ENCODE measurements at regions not wholly inside any gene's neighbourhood (a gene's known extent, or its start where the extent isn't known, plus 50 kb on each side); places are given as distances from the start of the nearest gene placed in this dataset.

DNA sequence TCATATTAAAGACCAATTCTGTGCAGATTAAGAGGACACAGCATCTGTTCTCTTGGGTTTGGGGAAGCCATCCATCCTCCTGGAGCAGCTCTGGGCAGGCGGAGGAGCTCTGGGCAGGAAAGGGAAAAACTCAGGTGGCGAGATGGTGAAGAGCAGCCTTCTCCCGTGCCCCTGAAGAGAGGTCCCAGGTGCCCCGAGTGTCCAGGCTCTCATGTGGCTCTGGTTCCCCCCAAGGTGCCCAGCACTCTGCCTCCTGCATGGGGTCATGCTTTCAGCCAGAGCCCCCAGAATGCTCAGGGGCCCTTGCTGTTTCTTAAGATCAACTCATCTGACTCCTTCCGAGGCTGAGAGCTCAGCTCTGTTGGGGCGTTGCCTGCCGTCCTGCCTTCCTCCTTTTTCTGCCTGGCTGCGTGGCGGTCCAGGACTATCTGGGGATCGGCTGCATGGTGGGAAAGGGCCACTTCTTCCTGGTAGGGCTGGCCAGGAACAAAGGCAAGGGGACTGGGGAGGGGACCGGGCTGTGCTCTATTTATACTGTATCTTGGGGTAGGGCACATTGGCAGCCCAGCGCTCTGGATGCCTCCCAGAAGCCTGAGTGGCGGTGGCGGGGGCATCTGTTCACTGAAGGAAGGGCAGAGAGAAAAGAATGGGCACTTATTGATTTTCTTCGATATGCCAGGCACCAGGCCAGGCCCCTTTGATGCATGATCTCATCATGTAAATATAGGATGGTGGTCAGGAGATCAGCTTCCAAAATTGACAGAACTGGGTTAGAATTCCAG lies 103.2 kb upstream of the SDK2 start:
- H3K4me2 ChIP-seq (ENCODE audit: insufficient read depth, low read length): no peak overlapping the region
- H2AFZ ChIP-seq (ENCODE audit: low read depth, low read length): no peak overlapping the region
- DNase-seq (ENCODE audit: extremely low read depth in 1 of 4, low spot score in 3 of 4) (no peak), FAIRE-seq (no peak), ATAC-seq (no peak)
- no peaks in the 10 kb centered on the region for H3K9me3 ChIP-seq (replicated peaks; ENCODE audit: control insufficient read depth, insufficient read depth, low read depth, low read length)
- no peaks in the 10 kb centered on the region for H3K9me1 ChIP-seq (ENCODE audit: control insufficient read depth, insufficient read depth, low read length)
- H3K79me2 ChIP-seq (ENCODE audit: control insufficient read depth, insufficient read depth, low read length): no peaks in the 10 kb centered on the region
- H3K4me1 ChIP-seq (replicated peaks in 1 of 2; ENCODE audit: control insufficient read depth in 2 of 2, insufficient read depth in 2 of 2, low read length in 2 of 2): no peaks in the 10 kb centered on the region
- H3K27me3 ChIP-seq (ENCODE audit: control insufficient read depth in 2 of 2, insufficient read depth in 2 of 2, low read length in 2 of 2): peaks cover 6 to 47% of the 10 kb centered on the region in 2 experiments; a peak in 4 of 5 replicates
- in situ Hi-C loops (cut with MboI) (no loop called here), intact Hi-C loops (cut with micrococcal nuclease) (no loop called here)
- no peak overlapping the region for H3K27ac ChIP-seq (ENCODE audit: extremely low read depth, low read depth, low read length)
- H3K36me3 ChIP-seq (ENCODE audit: control insufficient read depth, insufficient read depth, low read length): no peaks in the 10 kb centered on the region
- ChIA-PET POLR2A (no interaction called here), CTCF (ENCODE audit: low intra/inter-chr PET ratio) (no interaction called here)
- peaks cover 5% of the 10 kb centered on the region; the same call in 1 of the 2 replicates for H4K20me1 ChIP-seq (replicated peaks; ENCODE audit: control insufficient read depth, insufficient read depth, low read length)
- TF ChIP-seq NFYB (IDR thresholded peaks at IDR 0.05; ENCODE audit: extremely low read depth, insufficient read length): no peak
- no peak for TF ChIP-seq HOXB6 (CRISPR knock-in tag; IDR thresholded peaks at IDR 0.05; ENCODE audit: borderline replicate concordance)
- no peak for TF ChIP-seq RBFOX2 (IDR thresholded peaks at IDR 0.05; ENCODE audit: low read depth, low read length)
- TF ChIP-seq PATZ1 (CRISPR knock-in tag; IDR thresholded peaks at IDR 0.05; ENCODE audit: borderline replicate concordance): no peak
- no peak for TF ChIP-seq MCM7 (IDR thresholded peaks at IDR 0.05)
- TF ChIP-seq ZBTB7A (IDR thresholded peaks at IDR 0.05; ENCODE audit: borderline replicate concordance, control insufficient read depth, low read depth, low read length): no peak
- no peak for TF ChIP-seq FOXA1 (IDR thresholded peaks at IDR 0.05; ENCODE audit: borderline replicate concordance)
- no peak for TF ChIP-seq ZNF184 (CRISPR knock-in tag; IDR thresholded peaks at IDR 0.05)
- TF ChIP-seq, protein P1, sequence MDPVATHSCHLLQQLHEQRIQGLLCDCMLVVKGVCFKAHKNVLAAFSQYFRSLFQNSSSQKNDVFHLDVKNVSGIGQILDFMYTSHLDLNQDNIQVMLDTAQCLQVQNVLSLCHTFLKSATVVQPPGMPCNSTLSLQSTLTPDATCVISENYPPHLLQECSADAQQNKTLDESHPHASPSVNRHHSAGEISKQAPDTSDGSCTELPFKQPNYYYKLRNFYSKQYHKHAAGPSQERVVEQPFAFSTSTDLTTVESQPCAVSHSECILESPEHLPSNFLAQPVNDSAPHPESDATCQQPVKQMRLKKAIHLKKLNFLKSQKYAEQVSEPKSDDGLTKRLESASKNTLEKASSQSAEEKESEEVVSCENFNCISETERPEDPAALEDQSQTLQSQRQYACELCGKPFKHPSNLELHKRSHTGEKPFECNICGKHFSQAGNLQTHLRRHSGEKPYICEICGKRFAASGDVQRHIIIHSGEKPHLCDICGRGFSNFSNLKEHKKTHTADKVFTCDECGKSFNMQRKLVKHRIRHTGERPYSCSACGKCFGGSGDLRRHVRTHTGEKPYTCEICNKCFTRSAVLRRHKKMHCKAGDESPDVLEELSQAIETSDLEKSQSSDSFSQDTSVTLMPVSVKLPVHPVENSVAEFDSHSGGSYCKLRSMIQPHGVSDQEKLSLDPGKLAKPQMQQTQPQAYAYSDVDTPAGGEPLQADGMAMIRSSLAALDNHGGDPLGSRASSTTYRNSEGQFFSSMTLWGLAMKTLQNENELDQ (CRISPR knock-in tag; IDR thresholded peaks at IDR 0.05; ENCODE audit: borderline replicate concordance): no peak
- no peak for TF ChIP-seq MTF1 (CRISPR knock-in tag; IDR thresholded peaks at IDR 0.05; ENCODE audit: borderline replicate concordance)
- TF ChIP-seq STAT5B (CRISPR knock-in tag; IDR thresholded peaks at IDR 0.05): no peak
- TF ChIP-seq CBFA2T3 (IDR thresholded peaks at IDR 0.05): no peak
- TF ChIP-seq THAP12 (CRISPR knock-in tag; IDR thresholded peaks at IDR 0.05): no peak
- no peak for TF ChIP-seq GATA2 (CRISPR knock-in tag; IDR thresholded peaks at IDR 0.05)
- no TSS peak for BruUV-seq (replicated peaks)
- H3K4me3 ChIP-seq: no peak overlapping the region
- 0% methylated on average over 12 of the region's 15 CpGs for WGBS (ENCODE audit: insufficient coverage, low coverage, missing lambda C conversion rate)
- H3K9ac ChIP-seq (ENCODE audit: insufficient read depth in 1 of 2, low read depth in 2 of 2, low read length in 2 of 2): no peak overlapping the region
